ENCODE measurements at regions not wholly inside any gene's neighbourhood (a gene's known extent, or its start where the extent isn't known, plus 50 kb on each side); places are given as distances from the start of the nearest gene placed in this dataset.
"Not testable (repeated sequence)": the region's sequence is repeated elsewhere in the genome, so short reads cannot be mapped to it uniquely, and the experiment has no call there.

GRCh38 chr15:34655326-34655725 is 71.9 kb upstream of the GOLGA8B start:
- H3K4me1 ChIP-seq (ENCODE audit: low read depth, poor library complexity, severe bottlenecking), result no peaks in the 10 kb centered on the region
- no peaks in the 10 kb centered on the region for H3K36me3 ChIP-seq (ENCODE audit: insufficient read depth)
- no peak overlapping the region for H3K27ac ChIP-seq
- TF ChIP-seq CTCF (conservative IDR thresholded peaks at IDR 0.05; ENCODE audit: low read depth, low read length), result no peak
- H3K4me2 ChIP-seq, result no peak overlapping the region
- no peaks in the 10 kb centered on the region for H3K27me3 ChIP-seq (ENCODE audit: insufficient read depth, low read depth)
- no peak overlapping the region for H3K4me3 ChIP-seq (IDR thresholded peaks at IDR 0.05; ENCODE audit: insufficient read depth, low read depth, low read length)
- no peaks in the 10 kb centered on the region for H3K79me2 ChIP-seq (ENCODE audit: insufficient read depth, low read depth)
- H3K9ac ChIP-seq, result no peak overlapping the region
- H4K20me1 ChIP-seq (ENCODE audit: insufficient read depth), result no peaks in the 10 kb centered on the region
- H2AFZ ChIP-seq (ENCODE audit: low read depth), result no peak overlapping the region

DNA sequence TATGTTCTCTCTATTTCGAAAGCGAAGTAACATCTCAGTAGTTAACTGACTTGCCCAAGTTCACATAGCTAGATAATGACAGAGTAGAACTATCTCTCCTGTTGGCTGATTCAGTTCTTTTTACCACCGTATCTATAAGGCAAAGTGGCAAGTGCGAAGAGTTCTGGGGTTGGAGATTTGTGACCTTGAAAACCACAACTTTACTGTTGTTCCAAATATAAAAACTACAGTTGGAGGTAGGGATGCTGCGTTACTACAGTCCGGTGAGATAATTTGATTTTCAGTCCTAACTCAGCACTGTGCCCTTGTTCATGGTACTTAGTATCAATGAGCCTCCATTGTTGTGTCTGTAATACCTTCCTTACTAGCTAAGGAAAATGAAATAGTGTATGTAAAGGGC is 71.2 kb upstream of the GOLGA8B start:
- H3K79me2 ChIP-seq (ENCODE audit: insufficient read depth, low read depth), result no peaks in the 10 kb centered on the region
- H3K27me3 ChIP-seq (ENCODE audit: insufficient read depth, low read depth), result no peaks in the 10 kb centered on the region
- H3K9ac ChIP-seq, result no peak overlapping the region
- no peak overlapping the region for H3K4me2 ChIP-seq
- H3K27ac ChIP-seq, result no peak overlapping the region
- no peaks in the 10 kb centered on the region for H3K36me3 ChIP-seq (ENCODE audit: insufficient read depth)
- no peaks in the 10 kb centered on the region for H4K20me1 ChIP-seq (ENCODE audit: insufficient read depth)
- no peak overlapping the region for H2AFZ ChIP-seq (ENCODE audit: low read depth)
- H3K4me3 ChIP-seq (IDR thresholded peaks at IDR 0.05; ENCODE audit: insufficient read depth, low read depth, low read length), result no peak overlapping the region
- no peaks in the 10 kb centered on the region for H3K4me1 ChIP-seq (ENCODE audit: low read depth, poor library complexity, severe bottlenecking)
- TF ChIP-seq CTCF (conservative IDR thresholded peaks at IDR 0.05; ENCODE audit: low read depth, low read length), result no peak

GRCh38 chr15:34653992-34654391 is 70.5 kb upstream of the GOLGA8B start:
- Histone ChIP-seq H3K4me1 (ENCODE audit: low read depth, poor library complexity, severe bottlenecking) (no peaks in the 10 kb centered on the region), H3K79me2 (ENCODE audit: insufficient read depth, low read depth) (no peaks in the 10 kb centered on the region), H4K20me1 (ENCODE audit: insufficient read depth) (no peaks in the 10 kb centered on the region), H2AFZ (ENCODE audit: low read depth) (no peak overlapping the region), H3K4me3 (IDR thresholded peaks at IDR 0.05; ENCODE audit: insufficient read depth, low read depth, low read length) (no peak overlapping the region), H3K9ac (no peak overlapping the region), H3K27ac (no peak overlapping the region), H3K36me3 (ENCODE audit: insufficient read depth) (no peaks in the 10 kb centered on the region), H3K27me3 (ENCODE audit: insufficient read depth, low read depth) (no peaks in the 10 kb centered on the region), H3K4me2 (no peak overlapping the region)
- no peak for TF ChIP-seq CTCF (conservative IDR thresholded peaks at IDR 0.05; ENCODE audit: low read depth, low read length)

DNA sequence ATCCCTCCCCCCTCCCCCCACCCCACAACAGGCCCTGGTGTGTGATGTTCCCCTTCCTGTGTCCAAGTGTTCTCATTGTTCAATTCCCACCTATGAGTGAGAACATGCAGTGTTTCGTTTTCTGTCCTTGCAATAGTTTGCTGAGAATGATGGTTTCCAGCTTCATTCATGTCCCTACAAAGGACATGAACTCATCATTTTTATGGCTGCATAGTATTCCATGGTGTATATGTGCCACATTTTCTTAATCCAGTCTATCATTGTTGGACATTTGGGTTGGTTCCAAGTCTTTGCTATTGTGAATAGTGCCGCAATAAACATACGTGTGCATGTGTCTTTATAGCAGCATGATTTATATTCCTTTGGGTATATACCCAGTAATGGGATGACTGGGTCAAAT is 69.9 kb upstream of the GOLGA8B start:
- not testable (repeated sequence) for H3K27me3 ChIP-seq (ENCODE audit: insufficient read depth, low read depth); H3K4me3 ChIP-seq (IDR thresholded peaks at IDR 0.05; ENCODE audit: insufficient read depth, low read depth, low read length); H4K20me1 ChIP-seq (ENCODE audit: insufficient read depth); H3K36me3 ChIP-seq (ENCODE audit: insufficient read depth); H3K79me2 ChIP-seq (ENCODE audit: insufficient read depth, low read depth); H2AFZ ChIP-seq (ENCODE audit: low read depth); H3K4me2 ChIP-seq; H3K27ac ChIP-seq; H3K9ac ChIP-seq; H3K4me1 ChIP-seq (ENCODE audit: low read depth, poor library complexity, severe bottlenecking)

DNA sequence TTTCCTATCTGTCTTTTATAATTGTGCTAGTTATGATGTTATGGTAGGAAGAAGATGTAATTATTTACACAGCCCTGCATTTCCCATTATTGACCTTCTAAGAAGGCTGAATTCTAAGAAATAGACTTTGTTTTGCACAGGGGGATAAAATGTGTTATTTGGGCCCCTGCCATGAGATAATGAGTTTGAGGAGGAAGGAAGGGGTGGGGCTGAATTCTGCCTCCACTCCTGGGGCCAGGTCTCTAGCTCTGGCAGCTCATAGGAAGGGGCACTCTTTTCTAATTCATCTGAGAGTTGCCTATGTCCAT is 69.2 kb upstream of the GOLGA8B start:
- TF ChIP-seq CTCF (conservative IDR thresholded peaks at IDR 0.05; ENCODE audit: low read depth, low read length), result no peak
- H3K4me2 ChIP-seq, result no peak overlapping the region

More for the DNA sequence above, 69.2 kb upstream of the GOLGA8B start:
- Histone ChIP-seq H4K20me1 (ENCODE audit: insufficient read depth) (no peaks in the 10 kb centered on the region), H2AFZ (ENCODE audit: low read depth) (no peak overlapping the region), H3K4me1 (ENCODE audit: low read depth, poor library complexity, severe bottlenecking) (no peaks in the 10 kb centered on the region), H3K4me3 (IDR thresholded peaks at IDR 0.05; ENCODE audit: insufficient read depth, low read depth, low read length) (no peak overlapping the region), H3K27me3 (ENCODE audit: insufficient read depth, low read depth) (no peaks in the 10 kb centered on the region), H3K9ac (no peak overlapping the region), H3K36me3 (ENCODE audit: insufficient read depth) (no peaks in the 10 kb centered on the region), H3K79me2 (ENCODE audit: insufficient read depth, low read depth) (no peaks in the 10 kb centered on the region), H3K27ac (no peak overlapping the region)

Data from KMS-11 (cell line).